ENCODE measurements at regions not wholly inside any gene's neighbourhood (a gene's known extent, or its start where the extent isn't known, plus 50 kb on each side); places are given as distances from the start of the nearest gene placed in this dataset.

GRCh38 chr4:120517966-120518365 lies 404.6 kb downstream of the PRDM5 start:
- H3K9me3 ChIP-seq (ENCODE audit: control insufficient read depth in 2 of 2, insufficient read depth in 1 of 2, low read depth in 1 of 2, low read length in 1 of 2) = no peaks in the 10 kb centered on the region
- WGBS, 3 donors = 63 to 84% (median 64%) methylated on average over 3 of the region's 3 CpGs
- H3K27ac ChIP-seq (ENCODE audit: low read depth in 1 of 3, low read length in 2 of 3) = no peak overlapping the region
- H3K36me3 ChIP-seq (ENCODE audit: control insufficient read depth in 3 of 3, insufficient read depth in 2 of 3, low read depth in 1 of 3, low read length in 3 of 3) = no peaks in the 10 kb centered on the region
- DNase-seq = peak in 1 of 2 donors; percentile 2
- H3K27me3 ChIP-seq (ENCODE audit: control insufficient read depth in 3 of 3, insufficient read depth in 3 of 3, low read length in 3 of 3) = no peaks in the 10 kb centered on the region
- no peak overlapping the region for H3K4me3 ChIP-seq (ENCODE audit: low read depth in 1 of 3, low read length in 3 of 3)
- FAIRE-seq = no peak
- H3K4me1 ChIP-seq (ENCODE audit: control insufficient read depth in 3 of 3, insufficient read depth in 2 of 3, low read depth in 1 of 3, low read length in 2 of 3) = no peaks in the 10 kb centered on the region

- 63 to 89% (median 76%) methylated on average over 1 of the region's 1 CpG for WGBS, 3 donors
- no peak for DNase-seq
- no peak overlapping the region for H3K4me3 ChIP-seq (ENCODE audit: low read depth in 1 of 3, low read length in 3 of 3)
- H3K9me3 ChIP-seq (ENCODE audit: control insufficient read depth in 2 of 2, insufficient read depth in 1 of 2, low read depth in 1 of 2, low read length in 1 of 2) = no peaks in the 10 kb centered on the region
- FAIRE-seq = no peak
- no peaks in the 10 kb centered on the region for H3K27me3 ChIP-seq (ENCODE audit: control insufficient read depth in 3 of 3, insufficient read depth in 3 of 3, low read length in 3 of 3)
- H3K4me1 ChIP-seq (ENCODE audit: control insufficient read depth in 3 of 3, insufficient read depth in 2 of 3, low read depth in 1 of 3, low read length in 2 of 3) = no peaks in the 10 kb centered on the region
- H3K36me3 ChIP-seq (ENCODE audit: control insufficient read depth in 3 of 3, insufficient read depth in 2 of 3, low read depth in 1 of 3, low read length in 3 of 3) = no peaks in the 10 kb centered on the region
- H3K27ac ChIP-seq (ENCODE audit: low read depth in 1 of 3, low read length in 2 of 3) = no peak overlapping the region
These were observed 412.8 kb downstream of the PRDM5 start for GRCh38 chr4:120509719-120510118.

- Histone ChIP-seq H3K27ac (ENCODE audit: low read depth in 1 of 3, low read length in 2 of 3) (no peak overlapping the region), H3K36me3 (ENCODE audit: control insufficient read depth in 3 of 3, insufficient read depth in 2 of 3, low read depth in 1 of 3, low read length in 3 of 3) (no peaks in the 10 kb centered on the region), H3K27me3 (ENCODE audit: control insufficient read depth in 3 of 3, insufficient read depth in 3 of 3, low read length in 3 of 3) (no peaks in the 10 kb centered on the region), H3K4me1 (ENCODE audit: control insufficient read depth in 3 of 3, insufficient read depth in 2 of 3, low read depth in 1 of 3, low read length in 2 of 3) (no peaks in the 10 kb centered on the region), H3K9me3 (ENCODE audit: control insufficient read depth in 2 of 2, insufficient read depth in 1 of 2, low read depth in 1 of 2, low read length in 1 of 2) (no peaks in the 10 kb centered on the region), H3K4me3 (ENCODE audit: low read depth in 1 of 3, low read length in 3 of 3) (no peak overlapping the region)
- 23 to 53% (median 36%) methylated on average over 4 of the region's 4 CpGs for WGBS, 3 donors
- FAIRE-seq = no peak
- DNase-seq = no peak
These were observed 413.3 kb downstream of the PRDM5 start for GRCh38 chr4:120509222-120509621.

GRCh38 chr4:120508036-120508435 lies 414.5 kb downstream of the PRDM5 start:
- Histone ChIP-seq H3K9me3 (ENCODE audit: control insufficient read depth in 2 of 2, insufficient read depth in 1 of 2, low read depth in 1 of 2, low read length in 1 of 2) (no peaks in the 10 kb centered on the region), H3K4me1 (ENCODE audit: control insufficient read depth in 3 of 3, insufficient read depth in 2 of 3, low read depth in 1 of 3, low read length in 2 of 3) (no peaks in the 10 kb centered on the region), H3K36me3 (ENCODE audit: control insufficient read depth in 3 of 3, insufficient read depth in 2 of 3, low read depth in 1 of 3, low read length in 3 of 3) (no peaks in the 10 kb centered on the region), H3K4me3 (ENCODE audit: low read depth in 1 of 3, low read length in 3 of 3) (no peak overlapping the region), H3K27me3 (ENCODE audit: control insufficient read depth in 3 of 3, insufficient read depth in 3 of 3, low read length in 3 of 3) (no peaks in the 10 kb centered on the region), H3K27ac (ENCODE audit: low read depth in 1 of 3, low read length in 2 of 3) (no peak overlapping the region)
- FAIRE-seq (no peak), DNase-seq (no peak)
- 97 to 100% (median 97%) methylated on average over 1 of the region's 1 CpG for WGBS, 3 donors

- Histone ChIP-seq H3K4me1 (ENCODE audit: control insufficient read depth in 3 of 3, insufficient read depth in 2 of 3, low read depth in 1 of 3, low read length in 2 of 3) (no peaks in the 10 kb centered on the region), H3K9me3 (ENCODE audit: control insufficient read depth in 2 of 2, insufficient read depth in 1 of 2, low read depth in 1 of 2, low read length in 1 of 2) (peaks cover 0 to 7% of the 10 kb centered on the region in 2 donors), H3K4me3 (ENCODE audit: low read depth in 1 of 3, low read length in 3 of 3) (no peak overlapping the region), H3K27ac (ENCODE audit: low read depth in 1 of 3, low read length in 2 of 3) (no peak overlapping the region), H3K27me3 (ENCODE audit: control insufficient read depth in 3 of 3, insufficient read depth in 3 of 3, low read length in 3 of 3) (no peaks in the 10 kb centered on the region), H3K36me3 (ENCODE audit: control insufficient read depth in 3 of 3, insufficient read depth in 2 of 3, low read depth in 1 of 3, low read length in 3 of 3) (no peaks in the 10 kb centered on the region)
- DNase-seq = no peak
- 61 to 66% (median 62%) methylated on average over 1 of the region's 1 CpG for WGBS, 3 donors
- FAIRE-seq = no peak
These were observed 416.0 kb downstream of the PRDM5 start for GRCh38 chr4:120506536-120506935.

GRCh38 chr4:120498678-120499077 lies 423.8 kb downstream of the PRDM5 start:
- Histone ChIP-seq H3K4me3 (ENCODE audit: low read depth in 1 of 3, low read length in 3 of 3) (no peak overlapping the region), H3K27me3 (ENCODE audit: control insufficient read depth in 3 of 3, insufficient read depth in 3 of 3, low read length in 3 of 3) (no peaks in the 10 kb centered on the region), H3K36me3 (ENCODE audit: control insufficient read depth in 3 of 3, insufficient read depth in 2 of 3, low read depth in 1 of 3, low read length in 3 of 3) (no peaks in the 10 kb centered on the region), H3K27ac (ENCODE audit: low read depth in 1 of 3, low read length in 2 of 3) (no peak overlapping the region), H3K4me1 (ENCODE audit: control insufficient read depth in 3 of 3, insufficient read depth in 2 of 3, low read depth in 1 of 3, low read length in 2 of 3) (no peaks in the 10 kb centered on the region), H3K9me3 (ENCODE audit: control insufficient read depth in 2 of 2, insufficient read depth in 1 of 2, low read depth in 1 of 2, low read length in 1 of 2) (peaks cover 0 to 7% of the 10 kb centered on the region in 2 donors)
- WGBS, 3 donors = 63 to 84% (median 67%) methylated on average over 1 of the region's 1 CpG
- no peak for DNase-seq
- no peak for FAIRE-seq

GRCh38 chr4:120491481-120491880 lies 424.8 kb upstream of the MAD2L1 start:
- WGBS, 3 donors = 82 to 88% (median 84%) methylated on average over 3 of the region's 3 CpGs
- DNase-seq (no peak), FAIRE-seq (no peak)

DNA sequence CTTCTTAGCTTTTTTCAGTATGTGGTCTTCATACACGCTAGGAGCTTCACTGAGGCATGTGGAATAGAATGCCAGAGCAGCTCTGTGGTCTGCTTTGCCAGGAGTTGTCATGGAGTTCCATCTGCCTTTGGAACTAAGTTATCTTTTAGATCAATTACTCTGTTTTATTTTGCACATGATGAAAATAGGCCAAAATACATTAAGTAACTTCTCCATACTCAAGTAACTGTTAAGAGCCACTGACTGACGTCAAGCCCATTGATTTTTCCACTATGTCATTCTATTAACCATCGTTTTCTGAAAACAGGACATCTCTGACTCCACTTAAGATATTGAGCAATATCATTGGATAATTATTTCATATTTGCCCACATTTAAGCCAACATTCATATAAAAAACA lies 415.1 kb upstream of the MAD2L1 start:
- DNase-seq (no peak), FAIRE-seq (no peak)
- Histone ChIP-seq H3K4me3 (ENCODE audit: low read depth in 1 of 3, low read length in 3 of 3) (no peak overlapping the region), H3K27me3 (ENCODE audit: control insufficient read depth in 3 of 3, insufficient read depth in 3 of 3, low read length in 3 of 3) (no peaks in the 10 kb centered on the region), H3K9me3 (ENCODE audit: control insufficient read depth in 2 of 2, insufficient read depth in 1 of 2, low read depth in 1 of 2, low read length in 1 of 2) (no peaks in the 10 kb centered on the region), H3K4me1 (ENCODE audit: control insufficient read depth in 3 of 3, insufficient read depth in 2 of 3, low read depth in 1 of 3, low read length in 2 of 3) (no peaks in the 10 kb centered on the region), H3K36me3 (ENCODE audit: control insufficient read depth in 3 of 3, insufficient read depth in 2 of 3, low read depth in 1 of 3, low read length in 3 of 3) (no peaks in the 10 kb centered on the region), H3K27ac (ENCODE audit: low read depth in 1 of 3, low read length in 2 of 3) (no peak overlapping the region)
- 69 to 70% (median 69%) methylated on average over 3 of the region's 3 CpGs for WGBS, 3 donors

More at GRCh38 chr4:120491481-120491880, 424.8 kb upstream of the MAD2L1 start:
- no peak overlapping the region for H3K27ac ChIP-seq (ENCODE audit: low read depth in 1 of 3, low read length in 2 of 3)
- no peaks in the 10 kb centered on the region for H3K27me3 ChIP-seq (ENCODE audit: control insufficient read depth in 3 of 3, insufficient read depth in 3 of 3, low read length in 3 of 3)
- no peaks in the 10 kb centered on the region for H3K4me1 ChIP-seq (ENCODE audit: control insufficient read depth in 3 of 3, insufficient read depth in 2 of 3, low read depth in 1 of 3, low read length in 2 of 3)
- H3K9me3 ChIP-seq (ENCODE audit: control insufficient read depth in 2 of 2, insufficient read depth in 1 of 2, low read depth in 1 of 2, low read length in 1 of 2) = no peaks in the 10 kb centered on the region
- H3K4me3 ChIP-seq (ENCODE audit: low read depth in 1 of 3, low read length in 3 of 3) = no peak overlapping the region
- no peaks in the 10 kb centered on the region for H3K36me3 ChIP-seq (ENCODE audit: control insufficient read depth in 3 of 3, insufficient read depth in 2 of 3, low read depth in 1 of 3, low read length in 3 of 3)

GRCh38 chr4:120472447-120473131 lies 405.9 kb upstream of the MAD2L1 start:
- WGBS, 3 donors = 72 to 81% (median 77%) methylated on average over 1 of the region's 1 CpG
- DNase-seq (no peak), FAIRE-seq (no peak)
- no peak overlapping the region for H3K4me3 ChIP-seq (ENCODE audit: low read depth in 1 of 3, low read length in 3 of 3)
- no peaks in the 10 kb centered on the region for H3K36me3 ChIP-seq (ENCODE audit: control insufficient read depth in 3 of 3, insufficient read depth in 2 of 3, low read depth in 1 of 3, low read length in 3 of 3)
- no peak overlapping the region for H3K27ac ChIP-seq (ENCODE audit: low read depth in 1 of 3, low read length in 2 of 3)
- no peaks in the 10 kb centered on the region for H3K4me1 ChIP-seq (ENCODE audit: control insufficient read depth in 3 of 3, insufficient read depth in 2 of 3, low read depth in 1 of 3, low read length in 2 of 3)
- H3K9me3 ChIP-seq (ENCODE audit: control insufficient read depth in 2 of 2, insufficient read depth in 1 of 2, low read depth in 1 of 2, low read length in 1 of 2) = no peaks in the 10 kb centered on the region
- no peaks in the 10 kb centered on the region for H3K27me3 ChIP-seq (ENCODE audit: control insufficient read depth in 3 of 3, insufficient read depth in 3 of 3, low read length in 3 of 3)
